ENCODE measurements at regions not wholly inside any gene's neighbourhood (a gene's known extent, or its start where the extent isn't known, plus 50 kb on each side); places are given as distances from the start of the nearest gene placed in this dataset.
"Not testable (repeated sequence)": the region's sequence is repeated elsewhere in the genome, so short reads cannot be mapped to it uniquely, and the experiment has no call there.

GRCh38 chr12:86727160-86727559, 471.0 kb upstream of the MGAT4C start:
- no peak for DNase-seq

DNA sequence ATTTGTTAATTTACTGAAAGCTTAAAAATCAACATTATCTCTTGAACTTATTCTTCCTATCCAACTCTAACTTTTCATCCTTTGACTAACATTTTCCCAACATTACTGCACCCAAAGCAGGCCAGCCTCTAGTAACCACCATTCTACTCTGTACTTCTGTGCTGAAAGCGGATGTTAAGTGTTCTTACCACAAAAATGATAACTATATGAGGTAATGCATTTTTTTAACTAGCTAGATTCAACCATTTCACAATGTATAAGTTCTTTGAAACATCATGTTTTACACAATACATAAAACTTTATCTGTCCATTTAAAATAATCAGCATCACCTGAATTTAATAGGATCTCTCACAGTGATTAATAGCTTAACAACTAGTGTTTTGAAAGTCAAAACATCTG, 468.5 kb upstream of the MGAT4C start:
- DNase-seq: no peak

DNA sequence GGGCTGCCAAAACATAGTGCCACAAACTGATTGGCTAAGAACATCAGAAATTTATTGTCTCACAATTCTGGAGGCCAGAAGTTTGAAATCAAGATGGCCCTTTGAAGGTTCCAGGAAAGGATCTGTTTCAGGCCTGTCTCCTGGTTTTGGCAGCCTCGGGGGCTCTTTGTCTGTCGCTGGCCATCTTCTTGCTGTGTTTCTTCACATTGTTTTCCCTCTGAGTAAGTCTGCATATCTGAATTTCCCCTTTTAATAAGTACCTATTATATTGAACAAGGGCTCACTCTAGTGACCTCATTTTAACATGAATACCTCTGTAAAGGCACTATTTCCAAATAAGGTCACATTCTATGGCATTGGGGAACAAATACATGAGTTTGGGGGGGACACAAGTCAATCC, 467.1 kb upstream of the MGAT4C start:
- no peak for DNase-seq

GRCh38 chr12:86721713-86722397, 465.7 kb upstream of the MGAT4C start:
- DNase-seq: no peak

GRCh38 chr12:86719381-86719780, 463.2 kb upstream of the MGAT4C start:
- no peak for DNase-seq

DNA sequence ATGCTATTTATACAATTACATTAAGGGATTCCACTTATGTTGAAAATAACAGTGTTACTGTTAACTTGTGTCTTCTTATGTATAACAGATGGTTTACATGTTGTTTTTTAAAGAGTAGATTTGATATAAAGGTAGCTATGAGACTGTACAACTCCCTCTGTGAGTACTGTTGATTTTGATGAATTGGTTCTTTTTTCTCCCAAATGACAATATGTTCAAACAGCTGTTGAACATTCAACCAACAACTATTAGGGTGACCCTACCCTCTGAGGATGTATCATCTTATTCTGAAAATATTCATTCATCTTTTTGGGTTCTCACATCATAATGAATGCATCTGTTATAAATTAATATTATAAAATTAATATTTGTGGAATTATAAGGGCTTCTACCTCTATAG, 456.9 kb upstream of the MGAT4C start:
- DNase-seq: no peak

DNA sequence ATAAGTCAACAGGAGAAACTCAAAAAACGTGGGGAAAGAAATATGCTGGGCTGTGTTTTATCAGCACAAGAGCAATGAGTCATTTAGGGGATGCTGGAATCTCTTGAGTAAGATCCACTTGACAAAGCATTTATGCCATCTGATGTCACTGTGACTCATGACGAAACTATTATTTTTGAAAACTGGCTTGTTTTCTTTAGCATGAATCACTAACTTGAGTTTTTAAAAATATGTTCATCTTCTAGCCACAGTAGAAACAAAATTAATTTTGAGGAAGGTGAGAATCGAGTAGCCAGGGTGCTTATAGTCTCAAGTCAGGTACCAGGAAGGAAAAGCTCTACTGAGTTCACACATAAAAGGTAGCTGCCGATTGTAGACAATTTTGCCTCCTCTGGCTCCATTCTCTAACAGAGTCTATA, 456.2 kb upstream of the MGAT4C start:
- no peak for DNase-seq

DNA sequence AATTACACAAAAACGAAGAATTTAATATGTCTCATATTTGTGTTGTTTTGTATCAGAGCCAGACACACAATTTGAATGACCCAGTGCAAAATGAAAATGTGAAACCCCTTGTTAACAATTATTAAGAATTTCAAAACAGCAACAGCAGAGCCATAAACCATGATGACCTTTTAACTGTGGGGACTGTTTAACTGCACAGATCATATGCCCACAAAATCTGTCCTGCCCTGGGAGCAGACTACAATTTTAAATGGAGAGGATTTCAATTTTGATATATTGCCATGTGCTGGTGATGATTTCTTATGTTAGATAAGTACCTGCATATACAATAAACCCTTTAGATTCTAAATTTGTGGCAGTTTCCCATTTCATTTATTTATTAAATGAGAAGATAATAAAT, 455.5 kb upstream of the MGAT4C start:
- no peak for DNase-seq

- DNase-seq: no peak
Measured at GRCh38 chr12:86710109-86710508, 453.9 kb upstream of the MGAT4C start.

DNA sequence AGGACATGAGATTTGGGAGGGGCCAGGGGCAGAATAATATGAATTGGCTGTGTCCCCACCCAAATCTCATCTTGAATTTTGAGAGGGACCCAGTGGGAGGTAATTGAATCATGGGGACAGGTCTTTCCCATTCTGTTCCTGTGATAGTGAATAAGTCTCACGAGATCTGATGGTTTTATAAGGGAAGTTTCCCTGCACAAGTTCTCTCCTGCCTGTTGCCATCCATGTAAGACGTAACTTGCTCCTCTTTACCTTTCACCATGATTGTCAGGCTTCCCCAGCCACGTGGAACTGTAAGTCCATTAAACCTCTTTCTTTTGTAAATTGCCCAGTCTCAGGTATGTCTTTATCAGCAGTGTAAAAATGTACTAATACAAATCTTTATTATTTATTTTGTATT, 452.8 kb upstream of the MGAT4C start:
- DNase-seq: not testable (repeated sequence)

- DNase-seq: no peak
Measured at GRCh38 chr12:86698641-86698980, 442.4 kb upstream of the MGAT4C start.

DNA sequence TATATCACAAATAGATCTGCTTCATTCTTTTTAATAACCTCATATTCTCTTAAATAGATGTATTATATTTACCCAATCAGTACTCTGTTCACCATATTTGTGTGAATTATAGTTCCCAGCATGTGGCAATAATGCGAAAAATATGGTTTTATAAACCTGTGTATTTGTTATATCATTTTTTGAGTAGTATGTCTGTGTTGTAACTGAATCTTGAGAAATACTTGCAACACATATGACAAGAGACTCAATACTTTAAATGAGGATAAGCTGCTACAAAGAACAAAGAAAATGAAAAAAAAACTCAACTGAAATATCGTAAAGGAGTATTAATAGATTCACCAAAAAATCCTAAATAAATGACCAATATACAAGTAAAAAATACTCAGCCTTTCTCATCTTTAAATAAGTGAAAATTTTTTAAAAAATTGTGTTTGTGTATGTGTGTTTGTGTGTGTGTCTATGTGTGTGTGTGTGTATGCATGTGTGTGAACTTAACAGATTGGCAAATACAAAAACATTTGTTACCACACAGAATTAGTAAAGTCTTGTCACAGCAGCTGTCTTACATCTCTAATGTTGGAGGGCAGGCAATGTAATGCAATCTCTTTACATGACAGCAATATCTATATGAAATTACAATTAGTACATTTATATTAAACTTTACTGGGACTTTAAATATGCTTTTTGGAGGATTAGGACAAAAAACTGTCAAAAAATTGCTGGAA, 441.9 kb upstream of the MGAT4C start:
- no peak for DNase-seq

- no peak for DNase-seq
Measured at GRCh38 chr12:86683568-86684304, 427.5 kb upstream of the MGAT4C start.

GRCh38 chr12:86681060-86681459, 424.9 kb upstream of the MGAT4C start:
- DNase-seq: no peak

DNA sequence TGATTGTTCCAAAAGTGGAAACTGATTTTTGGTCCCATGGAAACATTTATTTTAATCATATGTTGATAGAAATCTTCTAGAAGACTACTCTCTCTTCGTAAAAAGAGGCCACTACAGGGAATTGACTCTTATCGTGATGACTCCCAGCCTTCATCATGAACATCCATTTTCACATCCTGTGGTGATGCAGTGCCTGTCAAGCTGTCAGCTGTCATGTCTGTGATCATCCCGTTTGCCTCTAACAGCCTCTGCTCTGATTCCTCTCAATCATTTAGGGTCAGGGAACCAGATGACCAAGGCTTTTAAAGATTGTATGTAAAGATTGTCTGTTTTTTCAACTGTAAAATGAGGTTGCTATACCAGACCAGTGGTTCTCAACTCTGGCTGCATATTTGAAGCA, 419.0 kb upstream of the MGAT4C start:
- DNase-seq: no peak

DNA sequence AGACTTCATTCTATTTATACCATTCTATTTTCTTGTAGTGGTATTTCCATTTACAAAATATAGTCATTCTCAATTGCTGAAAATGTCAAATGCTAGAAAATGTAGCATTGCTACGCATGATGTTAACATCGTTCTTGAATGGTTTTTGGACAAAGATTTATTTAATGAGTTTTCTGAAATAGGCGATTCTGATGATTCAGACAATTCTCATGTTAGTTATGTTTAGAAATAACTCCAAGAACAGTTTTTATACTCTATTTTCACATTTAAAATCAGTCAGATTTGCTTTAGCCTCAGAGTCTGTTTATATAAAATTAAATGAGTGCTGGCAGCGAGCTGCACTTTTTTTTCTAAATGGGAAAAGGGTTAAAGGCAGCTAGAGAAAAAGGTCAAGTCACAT, 414.8 kb upstream of the MGAT4C start:
- DNase-seq: no peak

GRCh38 chr12:86669010-86669409, 412.8 kb upstream of the MGAT4C start:
- DNase-seq: no peak

- no peak for DNase-seq
Measured at GRCh38 chr12:86666316-86666715, 410.1 kb upstream of the MGAT4C start.

- DNase-seq: no peak
Measured at GRCh38 chr12:86663716-86664115, 407.5 kb upstream of the MGAT4C start.

GRCh38 chr12:86663173-86663572, 407.0 kb upstream of the MGAT4C start:
- no peak for DNase-seq

DNA sequence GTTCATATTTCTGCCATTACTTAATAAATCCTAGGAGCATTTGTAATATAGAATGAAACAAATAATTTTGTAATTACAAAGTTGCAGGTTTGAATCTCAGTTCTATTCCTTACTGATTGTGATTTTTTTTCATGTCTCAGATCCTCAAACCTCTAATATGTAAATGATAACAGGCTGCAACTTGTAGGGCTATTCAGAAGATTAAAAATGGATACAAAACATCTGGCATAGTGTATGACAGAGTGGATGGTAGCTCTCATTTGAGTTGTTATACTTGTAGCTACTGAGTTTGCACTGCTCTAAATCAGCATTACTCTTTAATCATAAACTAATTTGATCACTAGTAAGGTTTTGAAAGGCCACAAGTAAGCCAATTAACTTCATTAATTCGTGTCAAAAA, 406.3 kb upstream of the MGAT4C start:
- no peak for DNase-seq

DNA sequence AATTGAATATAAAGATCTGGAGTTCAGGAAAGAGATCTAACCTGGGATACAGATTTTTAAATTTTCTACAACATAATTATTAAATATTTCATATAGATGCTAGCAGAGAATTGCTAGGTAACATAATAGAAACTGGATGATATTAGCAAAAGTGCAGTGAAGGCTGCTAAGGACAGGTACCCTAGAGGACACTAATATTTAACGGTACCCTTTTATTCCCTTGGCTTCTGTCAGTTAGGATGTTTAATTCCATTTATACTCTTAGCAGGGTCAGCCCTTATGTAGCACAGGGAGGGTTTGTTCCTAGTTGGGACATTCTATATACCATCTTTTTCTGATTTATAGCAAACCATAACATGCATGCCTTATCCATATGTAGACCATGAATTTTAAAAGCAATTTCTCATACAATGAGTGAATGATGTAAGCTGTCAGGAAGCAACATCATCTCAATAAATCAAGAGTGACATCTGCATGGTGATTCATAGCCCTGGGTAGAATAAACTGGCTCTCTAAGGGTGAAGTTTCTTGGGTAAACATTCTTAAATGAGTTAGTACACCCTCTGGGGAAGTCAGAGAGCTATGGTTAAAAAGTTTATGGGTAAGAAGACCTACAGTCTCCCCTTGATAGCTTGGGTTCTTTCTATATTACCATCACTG, 404.4 kb upstream of the MGAT4C start:
- DNase-seq: no peak

DNA sequence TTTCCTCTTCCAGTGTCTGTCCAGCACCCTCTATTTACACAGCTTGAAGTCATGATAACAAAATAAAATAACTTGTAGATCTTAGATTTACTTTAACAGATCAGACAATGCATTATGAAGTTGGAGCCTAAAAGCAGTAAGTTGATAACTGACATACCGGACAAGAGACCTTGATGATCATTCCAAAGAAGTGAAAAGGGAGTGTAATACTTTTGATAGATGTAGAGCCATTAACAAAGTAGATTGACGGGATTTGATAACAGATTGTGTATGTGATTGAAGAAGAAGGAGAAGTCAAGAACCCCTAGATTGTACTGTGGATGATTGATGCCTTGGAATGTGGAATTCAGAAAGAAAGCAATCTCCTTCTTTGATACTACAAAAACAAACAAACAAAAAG, 403.8 kb upstream of the MGAT4C start:
- DNase-seq: no peak

GRCh38 chr12:86658303-86658702, 402.1 kb upstream of the MGAT4C start:
- DNase-seq: no peak

Data from NCI-H1436 (cell line).